ENCODE measurements at regions not wholly inside any gene's neighbourhood (a gene's known extent, or its start where the extent isn't known, plus 50 kb on each side); places are given as distances from the start of the nearest gene placed in this dataset.

- Histone ChIP-seq H3K27me3 (replicated peaks; ENCODE audit: insufficient read depth, low read length) (no peaks in the 10 kb centered on the region), H3K9me2 (replicated peaks; ENCODE audit: insufficient read depth, low read length) (no peaks in the 10 kb centered on the region), H2AFZ (ENCODE audit: low read length) (no peak overlapping the region), H3K9me3 (replicated peaks; ENCODE audit: insufficient read depth, low read length) (no peaks in the 10 kb centered on the region), H3K4me1 (ENCODE audit: low read length) (peaks cover 3% of the 10 kb centered on the region; the same call in 1 of the 2 replicates), H4K20me1 (ENCODE audit: insufficient read depth, low read length) (no peaks in the 10 kb centered on the region), H3K27ac (ENCODE audit: low read length) (no peak overlapping the region), H3K9ac (ENCODE audit: low read length) (no peak overlapping the region), H3K79me2 (ENCODE audit: low read length) (no peaks in the 10 kb centered on the region), H3F3A (ENCODE audit: insufficient read depth, low read length) (no peaks in the 10 kb centered on the region), H3K4me3 (ENCODE audit: low read length) (no peak overlapping the region), H3K36me3 (replicated peaks; ENCODE audit: insufficient read depth, low read length) (no peaks in the 10 kb centered on the region), H3K4me2 (ENCODE audit: low read depth, low read length) (no peak overlapping the region)
- DNase-seq, result no peak
- TF ChIP-seq CTCF (IDR thresholded peaks at IDR 0.05; ENCODE audit: low read length) (no peak), EZH2 (optimal IDR thresholded peaks at IDR 0.05; ENCODE audit: low read depth, low read length) (no peak)
Measured at GRCh38 chr1:218525031-218525430, 179.9 kb downstream of the TGFB2 start.

- no peak for DNase-seq
- Histone ChIP-seq H3K27ac (ENCODE audit: low read length) (no peak overlapping the region), H3K27me3 (replicated peaks; ENCODE audit: insufficient read depth, low read length) (no peaks in the 10 kb centered on the region), H3K4me3 (ENCODE audit: low read length) (no peak overlapping the region), H3K4me2 (ENCODE audit: low read depth, low read length) (no peak overlapping the region), H4K20me1 (ENCODE audit: insufficient read depth, low read length) (no peaks in the 10 kb centered on the region), H3K36me3 (replicated peaks; ENCODE audit: insufficient read depth, low read length) (no peaks in the 10 kb centered on the region), H3K4me1 (ENCODE audit: low read length) (peaks cover 3% of the 10 kb centered on the region; the same call in 1 of the 2 replicates), H3F3A (ENCODE audit: insufficient read depth, low read length) (no peaks in the 10 kb centered on the region), H3K9ac (ENCODE audit: low read length) (no peak overlapping the region), H3K9me3 (replicated peaks; ENCODE audit: insufficient read depth, low read length) (no peaks in the 10 kb centered on the region), H2AFZ (ENCODE audit: low read length) (no peak overlapping the region), H3K79me2 (ENCODE audit: low read length) (no peaks in the 10 kb centered on the region), H3K9me2 (replicated peaks; ENCODE audit: insufficient read depth, low read length) (no peaks in the 10 kb centered on the region)
- TF ChIP-seq EZH2phosphoT487 (IDR thresholded peaks at IDR 0.05; ENCODE audit: low read length), result no peak
- no peak for TF ChIP-seq EZH2 (optimal IDR thresholded peaks at IDR 0.05; ENCODE audit: low read depth, low read length)
- no peak for TF ChIP-seq CTCF (IDR thresholded peaks at IDR 0.05; ENCODE audit: low read length)
Measured at GRCh38 chr1:218525451-218526197, 180.5 kb downstream of the TGFB2 start.

DNA sequence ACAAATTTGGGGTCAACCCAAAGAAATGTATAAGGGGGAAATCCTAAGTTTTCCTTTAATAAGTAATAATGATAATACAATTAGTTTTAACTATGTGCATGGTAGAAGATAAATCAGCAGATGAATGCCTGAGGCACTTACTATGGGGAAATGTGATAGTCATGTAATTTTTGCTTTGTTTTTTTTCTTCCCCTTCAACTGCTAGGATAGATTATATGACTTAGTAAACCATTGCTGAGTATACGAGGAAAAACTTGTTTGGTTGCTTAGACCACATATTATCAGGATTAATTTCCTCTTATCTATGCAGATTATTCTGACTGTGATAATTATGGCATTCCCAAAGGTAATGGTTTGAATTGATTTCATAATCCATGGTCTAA, 181.1 kb downstream of the TGFB2 start:
- Histone ChIP-seq H3K4me2 (ENCODE audit: low read depth, low read length) (no peak overlapping the region), H3K9ac (ENCODE audit: low read length) (no peak overlapping the region), H3K4me3 (ENCODE audit: low read length) (no peak overlapping the region), H3F3A (ENCODE audit: insufficient read depth, low read length) (no peaks in the 10 kb centered on the region), H3K27ac (ENCODE audit: low read length) (no peak overlapping the region), H3K9me3 (replicated peaks; ENCODE audit: insufficient read depth, low read length) (no peaks in the 10 kb centered on the region), H3K79me2 (ENCODE audit: low read length) (no peaks in the 10 kb centered on the region), H2AFZ (ENCODE audit: low read length) (no peak overlapping the region), H3K9me2 (replicated peaks; ENCODE audit: insufficient read depth, low read length) (no peaks in the 10 kb centered on the region), H4K20me1 (ENCODE audit: insufficient read depth, low read length) (no peaks in the 10 kb centered on the region), H3K27me3 (replicated peaks; ENCODE audit: insufficient read depth, low read length) (no peaks in the 10 kb centered on the region), H3K36me3 (replicated peaks; ENCODE audit: insufficient read depth, low read length) (no peaks in the 10 kb centered on the region), H3K4me1 (ENCODE audit: low read length) (peaks cover 3% of the 10 kb centered on the region; the same call in 1 of the 2 replicates)
- DNase-seq, result no peak
- TF ChIP-seq EZH2phosphoT487 (IDR thresholded peaks at IDR 0.05; ENCODE audit: low read length), result no peak

DNA sequence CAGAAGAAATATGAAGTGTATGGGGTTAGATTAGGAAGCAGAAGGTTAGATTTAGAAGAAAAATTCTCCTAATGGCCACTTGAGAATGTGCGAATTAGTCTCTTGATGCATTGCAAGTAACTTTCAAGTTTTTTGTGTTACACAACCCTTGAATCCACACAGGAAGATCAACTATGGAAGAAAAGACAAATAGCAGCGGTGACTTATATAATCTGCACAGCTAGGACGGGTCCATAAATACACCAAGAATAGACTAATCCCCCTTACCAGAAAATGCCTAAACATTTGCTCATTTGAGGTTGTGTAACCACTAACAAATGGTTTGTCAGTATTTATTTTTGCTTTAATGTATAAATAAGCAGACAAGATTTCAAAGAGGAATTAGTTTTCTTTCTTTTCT, 182.6 kb downstream of the TGFB2 start:
- Histone ChIP-seq H3K9me3 (replicated peaks; ENCODE audit: insufficient read depth, low read length) (no peaks in the 10 kb centered on the region), H3K9me2 (replicated peaks; ENCODE audit: insufficient read depth, low read length) (no peaks in the 10 kb centered on the region), H3K27ac (ENCODE audit: low read length) (no peak overlapping the region), H3K4me3 (ENCODE audit: low read length) (no peak overlapping the region), H3K79me2 (ENCODE audit: low read length) (no peaks in the 10 kb centered on the region), H3K4me2 (ENCODE audit: low read depth, low read length) (no peak overlapping the region), H3K9ac (ENCODE audit: low read length) (no peak overlapping the region), H4K20me1 (ENCODE audit: insufficient read depth, low read length) (no peaks in the 10 kb centered on the region), H3K36me3 (replicated peaks; ENCODE audit: insufficient read depth, low read length) (no peaks in the 10 kb centered on the region), H2AFZ (ENCODE audit: low read length) (no peak overlapping the region), H3K4me1 (ENCODE audit: low read length) (no peaks in the 10 kb centered on the region), H3F3A (ENCODE audit: insufficient read depth, low read length) (no peaks in the 10 kb centered on the region), H3K27me3 (replicated peaks; ENCODE audit: insufficient read depth, low read length) (no peaks in the 10 kb centered on the region)
- TF ChIP-seq EZH2 (optimal IDR thresholded peaks at IDR 0.05; ENCODE audit: low read depth, low read length), result no peak
- TF ChIP-seq EZH2phosphoT487 (IDR thresholded peaks at IDR 0.05; ENCODE audit: low read length), result no peak
- no peak for DNase-seq

Data from MM.1S (cell line).